OCI-LY7 (cell line): ENCODE measurements at regions not wholly inside any gene's neighbourhood (a gene's known extent, or its start where the extent isn't known, plus 50 kb on each side); places are given as distances from the start of the nearest gene placed in this dataset.

Experiments
- BruUV-seq: library from RNA; stranded (reverse); fragments of 400-500 nt; replicated peaks from 2 replicates; lab custom pipeline; 2021; lab: Mats Ljungman, UMichigan
- CTCF ChIA-PET: fragments of 300-600 bp; sonication (Branson Sonifier 250); formaldehyde crosslinking; loops from one replicate; lab custom pipeline; 2022; ENCODE audit warnings: antibody characterized with exemption; ENCODE audit not compliant: unreplicated experiment; lab: Charles Lee
- POLR2A ChIA-PET: fragments of 300-600 bp; sonication (Branson Sonifier 250); formaldehyde crosslinking; loops from one replicate; lab custom pipeline; 2022; ENCODE audit warnings: antibody characterized with exemption; lab: Charles Lee
- DNase-seq: peaks from one replicate; pipeline ENCODE4 v3.0.0-alpha.2; 2015; ENCODE audit warnings: low spot score
- H2AFZ ChIP-seq: fragments of 200-600 bp; sonication (generic), shearing (Covaris generic); 2 replicates; pipeline ENCODE4 v1.6.1; 2014; ENCODE audit warnings: mild to moderate bottlenecking, antibody characterized with exemption, low read length, moderate library complexity
- H3K27ac ChIP-seq: fragments of 200-600 bp; sonication (generic); 2 replicates; pipeline ENCODE4 v1.5.1; 2014; ENCODE audit warnings: mixed run types, low read depth, mild to moderate bottlenecking, moderate library complexity, low read length, inconsistent platforms; ENCODE audit not compliant: poor library complexity, severe bottlenecking
- H3K36me3 ChIP-seq: fragments of 200-600 bp; sonication (generic); 2 replicates; pipeline ENCODE4 v1.6.1; 2014; ENCODE audit warnings: mild to moderate bottlenecking, antibody characterized with exemption, low read length, moderate library complexity, mixed read lengths; ENCODE audit not compliant: insufficient read depth
- H3K4me1 ChIP-seq: fragments of 200-600 bp; sonication (generic); 2 replicates; pipeline ENCODE4 v1.5.1; 2014; ENCODE audit warnings: mild to moderate bottlenecking, low read length; ENCODE audit not compliant: insufficient read depth, poor library complexity, severe bottlenecking
- H3K4me2 ChIP-seq: fragments of 200-600 bp; sonication (generic); 2 replicates; pipeline ENCODE4 v1.6.1; 2014; ENCODE audit warnings: mild to moderate bottlenecking, low read length
- H3K4me3 ChIP-seq: fragments of 200-600 bp; sonication (generic); 2 replicates; pipeline ENCODE4 v1.5.1; 2014; ENCODE audit warnings: mild to moderate bottlenecking, low read depth, low read length; ENCODE audit not compliant: poor library complexity, severe bottlenecking
- H3K79me2 ChIP-seq: fragments of 200-600 bp; sonication (generic); 2 replicates; pipeline ENCODE4 v1.6.1; 2016; ENCODE audit warnings: low read depth, mild to moderate bottlenecking, low read length, moderate library complexity, mixed read lengths; ENCODE audit not compliant: insufficient read depth
- H3K9me2 ChIP-seq: fragments of 200-600 bp; sonication (generic); 2 replicates; pipeline ENCODE4 v1.6.1; 2016; ENCODE audit warnings: mild to moderate bottlenecking, low read length, mixed read lengths; ENCODE audit not compliant: insufficient read depth
- H3K9me3 ChIP-seq: fragments of 200-600 bp; sonication (generic); 2 replicates; pipeline ENCODE4 v1.6.1; 2014; ENCODE audit warnings: mild to moderate bottlenecking, mixed run types, low read length, mixed read lengths
- H4K20me1 ChIP-seq: fragments of 200-600 bp; sonication (generic); 2 replicates; pipeline ENCODE4 v1.6.1; 2014; ENCODE audit warnings: mild to moderate bottlenecking, antibody characterized with exemption, low read length, moderate library complexity, mixed read lengths; ENCODE audit not compliant: insufficient read depth
- EZH2phosphoT487 ChIP-seq: fragments of 200-600 bp; sonication (generic); IDR thresholded peaks from 2 replicates; pipeline ENCODE4 v1.6.1; 2018; ENCODE audit warnings: low read depth, borderline replicate concordance, mild to moderate bottlenecking, mixed run types, antibody characterized with exemption, low read length, moderate library complexity, mixed read lengths
- intact Hi-C: fragments of 100-400 bp; cut with micrococcal nuclease; formaldehyde crosslinking; loops from one replicate; pipeline ENCODE4 v1.10.0; 2022; ENCODE audit not compliant: unreplicated experiment
- TF ChIP-seq, protein P1 (sequence below): fragments of 200-600 bp; sonication (generic); conservative IDR thresholded peaks from 2 replicates; pipeline ENCODE4 v1.5.1; 2014; ENCODE audit warnings: mild to moderate bottlenecking, antibody characterized with exemption, low read length, moderate library complexity, mixed read lengths

DNA sequence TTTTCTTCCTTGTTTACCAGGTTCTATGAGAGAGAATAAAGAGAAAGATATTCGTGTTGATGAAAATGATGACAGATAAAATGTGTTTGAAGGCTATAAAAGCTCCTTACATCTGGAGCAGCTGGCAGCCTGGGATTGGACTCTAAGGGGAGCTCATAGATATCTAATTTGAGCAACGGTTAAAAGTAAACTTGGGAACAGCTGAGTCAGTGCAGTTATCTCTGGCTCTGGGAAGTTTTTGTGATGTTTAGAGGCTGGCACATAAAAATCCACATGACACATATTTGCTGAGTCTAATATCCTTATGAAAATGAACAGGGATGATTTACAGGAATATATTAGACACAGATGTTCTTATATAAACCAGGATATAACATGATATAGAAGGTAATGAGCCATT, 331.8 kb upstream of the TENM3 start:
- H3K9me3 ChIP-seq: no peaks in the 10 kb centered on the region
- intact Hi-C loops: no loop called here
- BruUV-seq: no TSS peak
- no peaks in the 10 kb centered on the region for H3K4me1 ChIP-seq
- no peak for DNase-seq
- H3K9me2 ChIP-seq: no peaks in the 10 kb centered on the region
- no peak overlapping the region for H3K4me3 ChIP-seq
- ChIA-PET POLR2A (interaction anchor here (0.5 kb wide), 1 partner anchor 998 kb away, joined by 3 read pairs; no protein-coding TSS in a partner anchor), CTCF (no interaction called here)
- H4K20me1 ChIP-seq: no peaks in the 10 kb centered on the region
- no peak overlapping the region for H3K4me2 ChIP-seq
- H2AFZ ChIP-seq: no peak overlapping the region
- no peak overlapping the region for H3K27ac ChIP-seq
- H3K79me2 ChIP-seq: no peaks in the 10 kb centered on the region
- H3K36me3 ChIP-seq: no peaks in the 10 kb centered on the region
- TF ChIP-seq EZH2phosphoT487: no peak
- TF ChIP-seq, protein P1, sequence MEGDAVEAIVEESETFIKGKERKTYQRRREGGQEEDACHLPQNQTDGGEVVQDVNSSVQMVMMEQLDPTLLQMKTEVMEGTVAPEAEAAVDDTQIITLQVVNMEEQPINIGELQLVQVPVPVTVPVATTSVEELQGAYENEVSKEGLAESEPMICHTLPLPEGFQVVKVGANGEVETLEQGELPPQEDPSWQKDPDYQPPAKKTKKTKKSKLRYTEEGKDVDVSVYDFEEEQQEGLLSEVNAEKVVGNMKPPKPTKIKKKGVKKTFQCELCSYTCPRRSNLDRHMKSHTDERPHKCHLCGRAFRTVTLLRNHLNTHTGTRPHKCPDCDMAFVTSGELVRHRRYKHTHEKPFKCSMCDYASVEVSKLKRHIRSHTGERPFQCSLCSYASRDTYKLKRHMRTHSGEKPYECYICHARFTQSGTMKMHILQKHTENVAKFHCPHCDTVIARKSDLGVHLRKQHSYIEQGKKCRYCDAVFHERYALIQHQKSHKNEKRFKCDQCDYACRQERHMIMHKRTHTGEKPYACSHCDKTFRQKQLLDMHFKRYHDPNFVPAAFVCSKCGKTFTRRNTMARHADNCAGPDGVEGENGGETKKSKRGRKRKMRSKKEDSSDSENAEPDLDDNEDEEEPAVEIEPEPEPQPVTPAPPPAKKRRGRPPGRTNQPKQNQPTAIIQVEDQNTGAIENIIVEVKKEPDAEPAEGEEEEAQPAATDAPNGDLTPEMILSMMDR: no peak

DNA sequence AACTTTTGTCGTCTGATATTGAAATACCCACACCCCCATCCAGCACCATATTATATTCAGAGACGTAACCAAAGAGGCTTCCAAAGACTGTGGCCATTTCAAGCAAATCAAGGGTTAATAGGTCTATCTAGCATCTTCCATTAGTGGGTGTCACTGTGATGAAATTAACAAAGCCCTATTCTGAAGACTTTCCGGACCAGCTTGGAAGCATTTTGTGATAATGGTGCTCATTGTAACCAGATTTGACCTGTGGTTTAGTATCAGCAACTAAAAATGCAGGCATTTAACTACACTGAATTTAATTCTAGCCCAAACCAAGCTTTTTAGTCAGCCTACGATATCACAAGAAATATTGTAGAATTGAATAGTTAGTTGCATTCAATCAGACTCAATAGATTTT, 309.7 kb upstream of the TENM3 start:
- CTCF ChIA-PET: no interaction called here
- H2AFZ ChIP-seq: no peak overlapping the region
- H3K9me3 ChIP-seq: no peaks in the 10 kb centered on the region
- H3K9me2 ChIP-seq: no peaks in the 10 kb centered on the region
- DNase-seq: no peak
- no peaks in the 10 kb centered on the region for H3K36me3 ChIP-seq
- POLR2A ChIA-PET: interaction anchor here (1.3 kb wide), 1 partner anchor 20 kb away, joined by 4 read pairs; no protein-coding TSS in a partner anchor
- no peak overlapping the region for H3K4me2 ChIP-seq
- no peak for TF ChIP-seq EZH2phosphoT487
- TF ChIP-seq, protein P1: no peak
- no peaks in the 10 kb centered on the region for H3K4me1 ChIP-seq
- H3K27ac ChIP-seq: no peak overlapping the region
- BruUV-seq: no TSS peak
- H3K79me2 ChIP-seq: no peaks in the 10 kb centered on the region
- intact Hi-C loops: no loop called here
- no peak overlapping the region for H3K4me3 ChIP-seq
- H4K20me1 ChIP-seq: no peaks in the 10 kb centered on the region

- intact Hi-C loops: no loop called here
- no TSS peak for BruUV-seq
- Histone ChIP-seq H3K9me2 (no peaks in the 10 kb centered on the region), H3K36me3 (no peaks in the 10 kb centered on the region), H2AFZ (no peak overlapping the region), H3K4me3 (no peak overlapping the region), H3K79me2 (no peaks in the 10 kb centered on the region), H3K4me1 (no peaks in the 10 kb centered on the region), H3K9me3 (no peaks in the 10 kb centered on the region), H3K4me2 (no peak overlapping the region), H3K27ac (no peak overlapping the region), H4K20me1 (no peaks in the 10 kb centered on the region)
- CTCF ChIA-PET: no interaction called here
- POLR2A ChIA-PET: interaction anchor here (0.8 kb wide), 1 partner anchor 284 kb away, joined by 3 read pairs; no protein-coding TSS in a partner anchor
- TF ChIP-seq, protein P1: no peak
- TF ChIP-seq EZH2phosphoT487: no peak
- no peak for DNase-seq
These were observed 304.6 kb upstream of the TENM3 start for GRCh38 chr4:181938631-181939030.
